AG04449 (cell line): ENCODE measurements at regions not wholly inside any gene's neighbourhood (a gene's known extent, or its start where the extent isn't known, plus 50 kb on each side); places are given as distances from the start of the nearest gene placed in this dataset.

ENCODE experiments used
- CTCF ChIA-PET: fragments of 350-600 bp; formaldehyde crosslinking; extraction: SDS; loops from one replicate; lab custom pipeline; 2021; ENCODE audit warnings: antibody characterized with exemption; lab: Yijun Ruan, JAX
- POLR2A ChIA-PET: fragments of 400-600, 350-600 bp; formaldehyde crosslinking; extraction: SDS; loops from one replicate; lab custom pipeline; 2020; ENCODE audit warnings: antibody characterized with exemption, inconsistent platforms; lab: Yijun Ruan, JAX
- DNase-seq: peaks from one replicate; pipeline ENCODE4 v3.0.0-alpha.2; 2010; ENCODE audit warnings: low read depth, low spot score
- H3K4me3 ChIP-seq: 2 replicates; pipeline ENCODE4 v1.5.1; 2011; ENCODE audit warnings: low read depth, mild to moderate bottlenecking, control low read depth, low read length
- CTCF ChIP-seq: IDR thresholded peaks from one replicate; pipeline ENCODE4 v1.5.1; 2011; ENCODE audit warnings: mild to moderate bottlenecking, moderate library complexity, low read length, control low read depth, inconsistent platforms; ENCODE audit not compliant: insufficient read depth; ENCODE audit errors: missing control alignments

DNA sequence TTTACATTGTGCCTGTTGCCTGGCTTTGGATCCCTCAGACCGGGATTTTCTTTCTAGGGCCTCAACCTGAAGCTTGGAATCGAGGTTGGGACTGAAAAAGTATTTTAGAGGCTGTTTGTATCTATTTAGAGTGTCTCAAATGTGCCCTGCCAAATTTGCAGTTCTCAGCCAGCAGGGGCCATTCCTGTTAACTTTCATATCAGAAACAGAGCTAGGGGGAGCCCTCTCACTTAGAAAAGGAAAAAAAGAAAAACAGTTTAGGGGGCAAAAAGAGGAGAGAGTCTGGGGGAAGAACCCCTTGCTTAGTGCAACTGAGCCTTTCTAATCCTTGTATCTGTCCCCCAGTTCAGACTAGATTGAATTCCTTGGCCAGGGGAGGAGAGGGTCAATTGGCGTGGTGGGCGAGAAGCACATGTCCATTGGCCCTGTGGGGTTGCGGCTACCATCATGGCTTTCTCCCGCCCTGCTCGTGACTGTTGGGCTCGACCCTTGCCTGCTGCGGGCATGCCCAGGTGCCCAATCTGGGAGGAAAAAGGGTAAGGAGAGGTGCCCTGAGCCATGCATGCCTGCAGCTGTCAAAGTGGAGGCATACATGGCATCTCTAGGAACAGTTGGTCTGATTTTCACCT lies 101.6 kb downstream of the CFAP44 start:
- ChIA-PET CTCF (interaction anchor here (1.4 kb wide), 1 partner anchor 238 kb away, joined by 3 read pairs; no protein-coding TSS in a partner anchor), POLR2A (no interaction called here)
- no peak for TF ChIP-seq CTCF

More for the DNA sequence above, 101.6 kb downstream of the CFAP44 start:
- no peak overlapping the region for H3K4me3 ChIP-seq
- no peak for DNase-seq
